KBM-7 (cell line): ENCODE measurements at regions not wholly inside any gene's neighbourhood (a gene's known extent, or its start where the extent isn't known, plus 50 kb on each side); places are given as distances from the start of the nearest gene placed in this dataset.
A peak's percentile ranks its signal among the peaks of the same experiment; 100 is the strongest.

Source experiments
- DNase-seq: peaks from one replicate; pipeline ENCODE4 v3.0.0-alpha.2; 2015
- in situ Hi-C: fragments of 300-500 bp; cut with MboI; formaldehyde crosslinking; loops from 2 replicates; pipeline ENCODE4 v1.14.3; 2020; ENCODE audit warnings: low sequenced_read_pairs, low pct_unique_long_range_greater_than_20kb, mixed read lengths

DNA sequence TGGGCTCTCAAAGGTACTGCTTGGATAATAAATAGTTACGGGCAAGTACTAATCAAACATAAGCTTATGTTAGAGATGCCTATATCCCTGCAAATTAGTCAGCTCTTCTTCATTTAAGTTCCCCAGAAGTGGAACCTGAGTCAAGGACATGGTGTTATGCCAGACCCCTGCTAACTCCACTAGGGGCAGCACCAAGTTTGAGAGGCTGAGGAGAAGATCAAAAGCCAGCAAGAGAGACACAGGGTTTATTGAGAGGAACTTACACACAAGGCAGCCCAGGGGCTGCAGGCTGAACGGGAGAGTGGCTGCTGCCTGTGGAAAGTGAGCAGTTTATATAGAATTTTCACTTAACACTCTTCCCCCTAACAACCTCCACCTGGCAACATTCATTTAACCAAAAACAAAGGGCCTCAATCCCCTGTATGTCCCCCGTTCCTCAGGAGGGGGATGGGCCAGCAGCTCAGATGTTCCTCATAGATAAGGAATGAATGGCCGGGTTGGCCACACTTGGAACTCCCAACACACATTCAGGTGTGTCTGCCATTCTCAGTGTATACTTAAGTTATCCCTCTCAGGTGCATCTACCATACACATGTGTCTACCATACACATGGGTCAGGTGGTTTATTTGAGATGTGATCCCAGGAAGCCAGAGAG lies 62.6 kb upstream of the GHITM start:
- in situ Hi-C loops = no loop called here
- DNase-seq = peak; percentile 28

DNA sequence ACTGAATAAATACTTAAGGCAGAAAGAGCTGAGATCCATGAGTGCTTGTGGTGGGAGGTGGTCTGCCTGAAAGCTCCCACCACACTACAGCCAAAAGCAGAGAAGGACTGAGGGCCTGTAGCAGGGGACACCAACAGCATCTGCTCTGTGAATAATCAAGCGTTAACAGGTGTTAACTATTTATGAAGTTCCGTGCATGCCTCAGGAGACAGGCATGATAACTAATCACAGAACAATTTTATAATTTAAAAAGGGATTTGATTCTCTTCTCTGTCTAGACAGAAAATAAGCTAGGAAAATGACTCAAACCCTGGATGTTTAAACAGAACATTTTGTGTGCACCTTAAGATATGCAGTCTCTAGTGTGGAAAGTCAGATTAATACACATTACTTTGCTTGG lies 61.5 kb upstream of the GHITM start:
- DNase-seq = no peak
- in situ Hi-C loops = no loop called here

DNA sequence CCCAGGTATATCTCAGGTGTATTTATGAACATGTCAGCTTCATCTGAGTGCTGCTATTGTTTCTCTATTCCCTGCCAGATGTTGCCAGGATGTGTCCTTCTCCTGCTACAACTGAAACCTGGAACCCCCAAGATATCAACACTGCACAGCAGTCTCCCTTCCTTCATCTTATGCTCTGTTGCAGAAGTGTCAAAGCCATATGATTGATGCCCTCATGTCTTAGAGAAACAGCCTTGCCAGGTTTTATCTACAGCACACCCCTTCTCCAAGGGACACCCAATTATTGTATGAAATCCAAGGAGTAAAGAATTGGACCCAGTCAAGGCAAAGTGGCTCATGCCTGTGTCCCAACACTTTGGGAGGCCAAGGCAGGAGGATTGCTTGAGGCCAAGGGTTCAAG lies 60.5 kb upstream of the GHITM start:
- no peak for DNase-seq
- in situ Hi-C loops = no loop called here

DNA sequence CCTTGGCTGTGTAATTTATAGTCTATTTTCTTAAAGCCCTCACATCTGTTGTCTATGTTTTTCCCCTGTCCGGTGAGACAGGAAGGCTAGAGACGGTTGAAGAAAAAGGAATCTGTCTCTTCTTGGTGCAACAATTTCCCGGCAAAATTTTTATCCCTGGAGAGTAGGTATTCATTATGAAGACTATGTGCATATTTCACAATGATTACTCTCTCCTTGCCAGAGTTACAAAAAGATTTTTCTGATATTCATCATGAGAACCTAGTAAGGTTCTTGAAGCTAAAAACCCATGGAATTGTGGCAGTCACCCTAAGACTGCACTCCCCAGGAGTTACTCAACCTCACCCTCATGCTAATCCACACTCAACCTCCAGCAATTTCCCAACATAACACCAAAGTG lies 55.0 kb upstream of the GHITM start:
- in situ Hi-C loops = no loop called here
- DNase-seq = no peak

DNA sequence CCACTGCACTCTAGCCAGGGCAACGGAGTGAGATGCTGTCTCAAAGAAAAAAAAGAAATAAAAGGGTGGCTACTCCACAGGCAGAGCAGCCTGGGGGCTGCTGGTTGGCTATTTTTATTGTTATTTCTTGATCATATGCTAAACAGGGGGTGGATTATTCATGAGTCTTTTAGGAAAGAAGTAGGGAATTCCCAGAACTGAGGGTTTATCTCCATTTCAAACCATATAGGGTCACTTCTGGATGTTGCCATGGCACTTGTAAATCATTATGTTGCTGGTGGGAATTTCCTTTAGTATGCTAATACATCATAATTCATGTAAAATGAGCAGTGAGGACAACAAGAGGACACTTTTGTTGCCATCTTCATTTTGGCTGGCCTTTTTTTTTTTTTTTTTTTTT lies 52.1 kb upstream of the GHITM start:
- in situ Hi-C loops = no loop called here
- no peak for DNase-seq

DNA sequence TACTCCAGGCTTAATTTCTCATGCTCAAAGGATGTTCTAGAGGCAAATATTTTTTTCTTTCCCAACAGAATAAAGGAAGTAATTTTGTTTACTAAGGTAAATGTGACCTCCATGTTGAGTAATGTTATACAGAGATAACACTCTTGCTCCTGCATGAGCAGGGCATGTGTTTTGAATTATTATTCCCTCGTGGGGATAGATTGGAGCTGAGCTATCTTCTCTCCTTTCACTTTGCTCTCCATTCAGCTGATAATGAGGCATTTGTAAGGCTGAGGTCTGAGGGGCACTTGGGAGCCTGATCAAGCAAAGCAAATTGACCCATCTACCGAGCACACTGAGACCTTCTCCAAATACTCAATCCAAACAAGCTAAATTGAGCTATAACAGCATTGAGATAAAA lies 50.7 kb upstream of the GHITM start:
- DNase-seq = no peak
- in situ Hi-C loops = no loop called here

DNA sequence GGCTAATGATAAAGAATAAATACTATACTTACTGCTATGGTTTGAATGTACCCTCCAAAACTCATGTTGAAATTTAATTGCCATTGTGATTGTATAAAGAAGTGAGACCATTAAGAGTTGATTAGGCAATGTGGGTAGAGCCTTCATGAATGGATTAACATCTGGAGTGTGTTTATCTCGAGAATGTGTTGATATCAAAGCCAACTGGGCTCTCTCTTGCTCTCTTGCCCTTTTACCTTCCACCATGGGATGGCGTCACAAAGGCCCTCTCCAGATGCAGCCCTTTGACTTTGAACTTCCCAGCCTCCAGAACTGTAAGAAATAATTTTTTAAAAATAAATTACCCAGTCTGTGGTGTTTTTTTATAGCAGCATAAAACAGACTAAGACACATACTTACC lies 50.1 kb upstream of the GHITM start:
- in situ Hi-C loops = no loop called here
- DNase-seq = no peak
